Right forelimb (tissue), 1 donor: ENCODE measurements at regions not wholly inside any gene's neighbourhood (a gene's known extent, or its start where the extent isn't known, plus 50 kb on each side); places are given as distances from the start of the nearest gene placed in this dataset.
"Not testable (repeated sequence)": the region's sequence is repeated elsewhere in the genome, so short reads cannot be mapped to it uniquely, and the experiment has no call there.

Experiments
- DNase-seq: peaks from one replicate; pipeline ENCODE4 v3.0.0-alpha.2; 2018

- DNase-seq = no peak
These were observed 71.8 kb downstream of the LARP7 start for GRCh38 chr4:112708772-112709171.

GRCh38 chr4:112714922-112715901, 78.3 kb downstream of the LARP7 start:
- DNase-seq = no peak

- no peak for DNase-seq
These were observed 80.9 kb downstream of the LARP7 start for GRCh38 chr4:112717856-112718255.

- DNase-seq = no peak
These were observed 84.7 kb downstream of the LARP7 start for GRCh38 chr4:112721627-112722026.

- DNase-seq = no peak
These were observed 89.1 kb downstream of the LARP7 start for GRCh38 chr4:112726041-112726440.

- not testable (repeated sequence) for DNase-seq
These were observed 90.8 kb downstream of the LARP7 start for GRCh38 chr4:112727728-112728127.

- DNase-seq = no peak
These were observed 94.8 kb downstream of the LARP7 start for GRCh38 chr4:112731715-112732114.

- no peak for DNase-seq
These were observed 95.2 kb downstream of the LARP7 start for GRCh38 chr4:112732142-112732541.

GRCh38 chr4:112735474-112735951, 98.6 kb downstream of the LARP7 start:
- no peak for DNase-seq

GRCh38 chr4:112736718-112737135, 99.8 kb downstream of the LARP7 start:
- DNase-seq = no peak

GRCh38 chr4:112739442-112739841, 102.5 kb downstream of the LARP7 start:
- no peak for DNase-seq

GRCh38 chr4:112747036-112747435, 110.1 kb downstream of the LARP7 start:
- DNase-seq = no peak

- no peak for DNase-seq
These were observed 111.5 kb downstream of the LARP7 start for GRCh38 chr4:112748352-112748878.

- not testable (repeated sequence) for DNase-seq
These were observed 113.8 kb downstream of the LARP7 start for GRCh38 chr4:112750749-112751148.

GRCh38 chr4:112751447-112751846, 114.5 kb downstream of the LARP7 start:
- no peak for DNase-seq

- no peak for DNase-seq
These were observed 115.1 kb downstream of the LARP7 start for GRCh38 chr4:112752061-112752460.

- DNase-seq = no peak
These were observed 115.6 kb downstream of the LARP7 start for GRCh38 chr4:112752510-112752909.

- no peak for DNase-seq
These were observed 116.4 kb downstream of the LARP7 start for GRCh38 chr4:112753333-112753732.

GRCh38 chr4:112759313-112759712, 122.4 kb downstream of the LARP7 start:
- no peak for DNase-seq

GRCh38 chr4:112765317-112765974, 128.5 kb downstream of the LARP7 start:
- no peak for DNase-seq

- no peak for DNase-seq
These were observed 129.5 kb downstream of the LARP7 start for GRCh38 chr4:112766422-112766821.

- DNase-seq = no peak
These were observed 130.4 kb downstream of the LARP7 start for GRCh38 chr4:112767386-112767785.

- no peak for DNase-seq
These were observed 133.2 kb downstream of the LARP7 start for GRCh38 chr4:112770114-112770513.

- DNase-seq = no peak
These were observed 138.9 kb downstream of the LARP7 start for GRCh38 chr4:112775801-112776200.
